AG04449 (cell line): ENCODE measurements at regions not wholly inside any gene's neighbourhood (a gene's known extent, or its start where the extent isn't known, plus 50 kb on each side); places are given as distances from the start of the nearest gene placed in this dataset.

ENCODE experiments used
- CTCF ChIA-PET: fragments of 350-600 bp; formaldehyde crosslinking; extraction: SDS; loops from one replicate; lab custom pipeline; 2021; ENCODE audit warnings: antibody characterized with exemption; lab: Yijun Ruan, JAX
- POLR2A ChIA-PET: fragments of 400-600, 350-600 bp; formaldehyde crosslinking; extraction: SDS; loops from one replicate; lab custom pipeline; 2020; ENCODE audit warnings: antibody characterized with exemption, inconsistent platforms; lab: Yijun Ruan, JAX
- DNase-seq: peaks from one replicate; pipeline ENCODE4 v3.0.0-alpha.2; 2010; ENCODE audit warnings: low read depth, low spot score
- H3K4me3 ChIP-seq: 2 replicates; pipeline ENCODE4 v1.5.1; 2011; ENCODE audit warnings: low read depth, mild to moderate bottlenecking, control low read depth, low read length
- CTCF ChIP-seq: IDR thresholded peaks from one replicate; pipeline ENCODE4 v1.5.1; 2011; ENCODE audit warnings: mild to moderate bottlenecking, moderate library complexity, low read length, control low read depth, inconsistent platforms; ENCODE audit not compliant: insufficient read depth; ENCODE audit errors: missing control alignments

- H3K4me3 ChIP-seq = no peak overlapping the region
- DNase-seq = no peak
- TF ChIP-seq CTCF = no peak
- ChIA-PET CTCF (no interaction called here), POLR2A (no interaction called here)
Measured at GRCh38 chr15:93585012-93585411, 496.0 kb upstream of the RGMA start.

GRCh38 chr15:93583968-93584367, 495.0 kb upstream of the RGMA start:
- ChIA-PET POLR2A (no interaction called here), CTCF (no interaction called here)
- TF ChIP-seq CTCF = no peak
- no peak for DNase-seq
- no peak overlapping the region for H3K4me3 ChIP-seq

GRCh38 chr15:93583552-93583951, 494.5 kb upstream of the RGMA start:
- ChIA-PET POLR2A (no interaction called here), CTCF (no interaction called here)
- no peak for TF ChIP-seq CTCF
- H3K4me3 ChIP-seq = no peak overlapping the region
- DNase-seq = no peak

GRCh38 chr15:93570527-93570926, 481.5 kb upstream of the RGMA start:
- CTCF ChIA-PET = no interaction called here
- POLR2A ChIA-PET = no interaction called here
- no peak for DNase-seq
- TF ChIP-seq CTCF = no peak
- no peak overlapping the region for H3K4me3 ChIP-seq

- ChIA-PET POLR2A (no interaction called here), CTCF (no interaction called here)
- no peak for DNase-seq
- H3K4me3 ChIP-seq = no peak overlapping the region
- no peak for TF ChIP-seq CTCF
Measured at GRCh38 chr15:93566762-93567161, 477.8 kb upstream of the RGMA start.

GRCh38 chr15:93565201-93565600, 476.2 kb upstream of the RGMA start:
- POLR2A ChIA-PET = no interaction called here
- no peak for TF ChIP-seq CTCF
- no peak for DNase-seq
- CTCF ChIA-PET = no interaction called here
- H3K4me3 ChIP-seq = no peak overlapping the region
